ENCODE measurements at regions not wholly inside any gene's neighbourhood (a gene's known extent, or its start where the extent isn't known, plus 50 kb on each side); places are given as distances from the start of the nearest gene placed in this dataset.

DNA sequence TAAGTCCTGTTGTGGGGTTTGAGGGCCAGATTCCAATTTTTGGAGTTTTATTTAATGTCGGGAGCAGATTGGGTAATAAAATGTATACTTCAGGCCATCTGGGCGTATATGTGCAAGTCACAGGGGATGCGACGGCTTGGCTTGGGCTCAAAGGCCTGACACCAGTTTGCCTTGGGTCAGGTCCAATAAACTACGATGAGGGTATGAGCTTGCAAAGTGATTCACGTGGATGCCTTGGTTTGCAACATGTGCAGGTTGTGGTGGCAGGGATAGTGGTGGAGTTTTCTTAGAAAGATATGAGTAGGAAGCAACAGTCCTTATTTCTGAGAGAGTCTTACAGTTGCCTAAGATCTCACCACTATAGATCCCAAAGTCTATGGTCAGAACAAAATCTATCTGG, 157.0 kb upstream of the CDH11 start:
- Histone ChIP-seq H3K9ac (ENCODE audit: extremely low read depth, low read length, poor library complexity, severe bottlenecking) (no peak overlapping the region), H3K27me3 (ENCODE audit: control insufficient read depth, insufficient read depth, low read length, poor library complexity, severe bottlenecking) (no peaks in the 10 kb centered on the region), H3K4me3 (ENCODE audit: low read length) (no peak overlapping the region), H3K27ac (ENCODE audit: low read depth, low read length) (no peak overlapping the region), H3K36me3 (ENCODE audit: control insufficient read depth, insufficient read depth, low read length) (no peaks in the 10 kb centered on the region), H3K9me3 (ENCODE audit: control insufficient read depth, low read length) (no peaks in the 10 kb centered on the region), H3K4me1 (ENCODE audit: control insufficient read depth, insufficient read depth, low read length) (peaks cover 15% of the 10 kb centered on the region)
- Mint-ChIP-seq H3K4me3 (no peak overlapping the region), H3K27ac (no peak overlapping the region), H3K27me3 (ENCODE audit: insufficient read depth) (peaks cover 1% of the 10 kb centered on the region), H3K9me3 (no peaks in the 10 kb centered on the region), H3K4me1 (peaks cover 61% of the 10 kb centered on the region), H3K36me3 (ENCODE audit: low read depth) (no peaks in the 10 kb centered on the region)
- WGBS, 2 experiments (ENCODE audit: insufficient coverage in 1 of 2, insufficient read length in 1 of 2) = 97 to 99% methylated on average over 4 to 6 of the region's 6 CpGs
- TF ChIP-seq, protein P1, sequence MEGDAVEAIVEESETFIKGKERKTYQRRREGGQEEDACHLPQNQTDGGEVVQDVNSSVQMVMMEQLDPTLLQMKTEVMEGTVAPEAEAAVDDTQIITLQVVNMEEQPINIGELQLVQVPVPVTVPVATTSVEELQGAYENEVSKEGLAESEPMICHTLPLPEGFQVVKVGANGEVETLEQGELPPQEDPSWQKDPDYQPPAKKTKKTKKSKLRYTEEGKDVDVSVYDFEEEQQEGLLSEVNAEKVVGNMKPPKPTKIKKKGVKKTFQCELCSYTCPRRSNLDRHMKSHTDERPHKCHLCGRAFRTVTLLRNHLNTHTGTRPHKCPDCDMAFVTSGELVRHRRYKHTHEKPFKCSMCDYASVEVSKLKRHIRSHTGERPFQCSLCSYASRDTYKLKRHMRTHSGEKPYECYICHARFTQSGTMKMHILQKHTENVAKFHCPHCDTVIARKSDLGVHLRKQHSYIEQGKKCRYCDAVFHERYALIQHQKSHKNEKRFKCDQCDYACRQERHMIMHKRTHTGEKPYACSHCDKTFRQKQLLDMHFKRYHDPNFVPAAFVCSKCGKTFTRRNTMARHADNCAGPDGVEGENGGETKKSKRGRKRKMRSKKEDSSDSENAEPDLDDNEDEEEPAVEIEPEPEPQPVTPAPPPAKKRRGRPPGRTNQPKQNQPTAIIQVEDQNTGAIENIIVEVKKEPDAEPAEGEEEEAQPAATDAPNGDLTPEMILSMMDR (conservative IDR thresholded peaks at IDR 0.05) = no peak
- no peak for DNase-seq

DNA sequence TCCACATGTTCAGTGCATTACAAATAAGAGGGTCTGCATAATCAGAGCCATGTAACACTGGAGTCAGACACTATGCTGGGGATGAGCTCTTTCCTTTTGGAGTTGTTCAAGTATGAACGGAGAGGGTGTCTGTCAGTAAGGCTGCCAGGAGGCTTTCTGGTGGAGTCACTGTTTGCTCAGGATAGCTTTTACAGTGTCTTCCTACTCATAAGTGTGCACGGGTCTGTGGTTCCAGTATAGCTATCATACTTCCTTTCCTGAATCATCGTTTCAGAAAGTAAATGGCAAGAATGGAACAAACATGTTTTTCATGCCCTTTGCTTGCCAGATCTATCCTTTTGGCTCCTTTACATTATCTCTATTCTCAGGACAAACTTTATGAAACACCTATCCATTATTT, 152.7 kb upstream of the CDH11 start:
- Histone ChIP-seq H3K4me3 (ENCODE audit: low read length) (no peak overlapping the region), H3K36me3 (ENCODE audit: control insufficient read depth, insufficient read depth, low read length) (no peaks in the 10 kb centered on the region), H3K27ac (ENCODE audit: low read depth, low read length) (no peak overlapping the region), H3K9me3 (ENCODE audit: control insufficient read depth, low read length) (no peaks in the 10 kb centered on the region), H3K4me1 (ENCODE audit: control insufficient read depth, insufficient read depth, low read length) (no peaks in the 10 kb centered on the region), H3K9ac (ENCODE audit: extremely low read depth, low read length, poor library complexity, severe bottlenecking) (no peak overlapping the region), H3K27me3 (ENCODE audit: control insufficient read depth, insufficient read depth, low read length, poor library complexity, severe bottlenecking) (no peaks in the 10 kb centered on the region)
- H3K36me3 Mint-ChIP-seq (ENCODE audit: low read depth) = no peaks in the 10 kb centered on the region
- H3K4me1 Mint-ChIP-seq = peaks cover 32% of the 10 kb centered on the region
- TF ChIP-seq, protein P1 (conservative IDR thresholded peaks at IDR 0.05) = no peak
- H3K27ac Mint-ChIP-seq = no peak overlapping the region
- H3K27me3 Mint-ChIP-seq (ENCODE audit: insufficient read depth) = peaks cover 1% of the 10 kb centered on the region
- no peak overlapping the region for H3K4me3 Mint-ChIP-seq
- no peaks in the 10 kb centered on the region for H3K9me3 Mint-ChIP-seq
- no peak for DNase-seq
- WGBS, 2 experiments (ENCODE audit: insufficient coverage in 1 of 2, insufficient read length in 1 of 2) = 95 to 100% methylated on average over 2 to 3 of the region's 3 CpGs

DNA sequence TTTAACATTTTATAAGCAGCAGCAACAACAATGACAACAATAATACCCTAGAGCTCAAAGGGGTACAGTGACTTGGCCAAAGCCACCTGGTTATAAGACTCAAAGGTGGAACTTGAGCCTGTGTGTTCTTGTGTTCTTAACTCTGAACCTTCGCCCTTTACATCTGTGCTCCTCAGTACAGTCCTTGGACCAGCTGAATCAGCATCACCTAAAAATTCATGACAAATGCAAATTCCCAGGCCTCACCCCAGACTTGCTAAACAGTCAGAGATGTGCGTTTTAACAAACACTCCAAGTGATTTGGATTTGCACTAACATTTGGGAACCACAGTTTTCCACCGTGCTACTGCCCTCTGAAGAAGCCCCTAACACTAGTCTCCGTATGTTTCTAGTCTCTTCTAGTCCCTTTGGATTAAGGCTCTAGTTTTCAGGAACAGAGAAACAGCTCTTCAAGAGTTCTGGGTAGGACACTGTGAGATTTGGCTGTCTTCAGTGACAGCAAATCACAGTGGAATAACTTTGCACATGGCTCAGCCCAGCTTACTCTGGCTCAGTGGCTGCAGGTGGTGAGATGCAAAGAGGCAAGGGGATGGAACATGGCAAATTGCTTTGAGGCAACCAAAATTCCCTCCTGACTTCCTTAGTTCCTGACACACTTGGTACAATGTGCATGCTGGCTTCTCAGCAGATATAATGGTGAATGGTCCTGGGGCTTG, 151.0 kb upstream of the CDH11 start:
- H3K4me3 Mint-ChIP-seq = no peak overlapping the region
- H3K4me3 ChIP-seq (ENCODE audit: low read length) = no peak overlapping the region
- no peaks in the 10 kb centered on the region for H3K36me3 Mint-ChIP-seq (ENCODE audit: low read depth)
- no peaks in the 10 kb centered on the region for H3K27me3 ChIP-seq (ENCODE audit: control insufficient read depth, insufficient read depth, low read length, poor library complexity, severe bottlenecking)
- no peaks in the 10 kb centered on the region for H3K4me1 ChIP-seq (ENCODE audit: control insufficient read depth, insufficient read depth, low read length)
- peaks cover 21% of the 10 kb centered on the region for H3K4me1 Mint-ChIP-seq
- H3K36me3 ChIP-seq (ENCODE audit: control insufficient read depth, insufficient read depth, low read length) = no peaks in the 10 kb centered on the region
- H3K9me3 Mint-ChIP-seq = no peaks in the 10 kb centered on the region
- no peak for DNase-seq
- TF ChIP-seq, protein P1 (conservative IDR thresholded peaks at IDR 0.05) = no peak
- no peak overlapping the region for H3K9ac ChIP-seq (ENCODE audit: extremely low read depth, low read length, poor library complexity, severe bottlenecking)
- no peaks in the 10 kb centered on the region for H3K9me3 ChIP-seq (ENCODE audit: control insufficient read depth, low read length)
- H3K27ac Mint-ChIP-seq = no peak overlapping the region
- H3K27me3 Mint-ChIP-seq (ENCODE audit: insufficient read depth) = peaks cover 1% of the 10 kb centered on the region
- 89 to 98% methylated on average over 4 of the region's 4 CpGs for WGBS, 2 experiments (ENCODE audit: insufficient coverage in 1 of 2, insufficient read length in 1 of 2)
- no peak overlapping the region for H3K27ac ChIP-seq (ENCODE audit: low read depth, low read length)

Data from endodermal cell (in vitro differentiated cells).